HPDE6-E6E7 (cell line): ENCODE measurements at regions not wholly inside any gene's neighbourhood (a gene's known extent, or its start where the extent isn't known, plus 50 kb on each side); places are given as distances from the start of the nearest gene placed in this dataset.
A peak's percentile ranks its signal among the peaks of the same experiment; 100 is the strongest.

ENCODE experiments used
- DNase-seq: peaks from one replicate; pipeline ENCODE4 v3.0.0; 2011; ENCODE audit warnings: missing footprints; ENCODE audit errors: extremely low spot score

DNA sequence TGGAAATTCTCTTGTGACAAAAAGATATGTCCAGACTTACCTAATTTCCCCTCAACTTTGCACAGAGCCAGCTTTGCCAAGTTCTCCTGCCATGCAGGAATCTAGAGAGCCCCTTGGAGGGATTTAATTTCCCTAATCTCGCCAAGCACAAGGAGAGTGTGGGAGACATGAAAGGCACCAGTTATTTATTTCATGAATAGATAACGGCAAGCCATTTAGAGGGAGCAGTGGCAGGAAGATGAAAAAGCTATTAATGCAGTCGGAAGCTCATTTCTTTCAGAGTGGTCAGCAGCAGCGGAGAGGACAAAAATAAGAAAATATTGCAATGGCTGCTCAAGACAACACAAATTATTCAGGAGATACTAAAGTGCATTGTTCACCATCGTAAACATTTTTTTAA is 150.9 kb upstream of the WSCD2 start:
- DNase-seq = no peak

DNA sequence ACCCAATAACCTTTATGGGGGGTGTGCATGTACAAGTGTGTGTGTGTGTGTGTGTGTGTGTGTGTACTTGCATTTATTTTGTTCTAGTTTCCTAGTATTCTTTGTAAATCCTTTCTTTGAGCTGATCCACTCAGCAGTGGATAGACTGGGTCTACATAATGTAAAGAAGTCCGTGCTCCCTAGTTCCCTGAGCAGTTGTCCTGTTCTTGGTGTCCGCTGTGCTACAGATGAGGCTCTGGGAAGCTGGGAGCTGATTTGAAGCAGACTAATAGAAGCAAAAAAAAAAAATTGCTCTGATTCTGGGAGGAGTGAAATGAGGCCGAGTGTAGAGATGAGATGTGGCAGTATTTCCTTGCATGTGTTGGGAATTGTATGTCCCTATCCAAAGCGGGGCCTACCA is 150.4 kb upstream of the WSCD2 start:
- no peak for DNase-seq

DNA sequence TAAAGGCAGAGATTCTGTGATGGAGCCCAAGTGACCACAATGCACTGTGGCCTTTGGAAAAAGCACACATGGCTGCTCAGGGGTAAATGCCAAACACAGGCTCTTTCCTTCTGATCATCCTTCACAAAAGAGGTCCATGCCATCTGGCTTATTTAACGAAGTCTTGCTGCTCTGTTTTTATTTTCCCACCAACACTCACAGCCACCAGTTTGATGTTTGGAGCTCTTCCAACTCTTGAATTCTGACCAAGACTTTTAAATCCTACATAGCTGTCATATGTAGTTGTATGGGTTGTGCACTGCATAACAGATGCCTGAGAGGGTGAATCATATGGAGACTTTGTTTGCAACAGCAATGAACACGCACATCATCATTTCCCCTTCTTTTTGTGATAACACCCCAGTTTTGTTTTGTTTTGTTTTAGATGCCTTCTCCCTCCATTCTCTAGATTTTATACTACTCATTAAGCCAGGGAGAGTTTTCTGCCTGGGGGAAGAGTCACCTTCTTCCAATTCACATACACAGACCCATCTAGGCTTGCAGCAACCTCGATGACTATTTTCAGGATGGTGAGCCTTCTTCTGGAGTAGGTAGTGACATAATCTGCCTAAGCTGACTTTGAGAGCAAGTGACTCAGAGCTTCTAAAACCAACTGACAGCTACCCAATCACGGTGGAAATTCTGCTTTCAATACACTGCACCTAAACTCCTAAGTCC is 145.2 kb upstream of the WSCD2 start:
- DNase-seq = no peak

DNA sequence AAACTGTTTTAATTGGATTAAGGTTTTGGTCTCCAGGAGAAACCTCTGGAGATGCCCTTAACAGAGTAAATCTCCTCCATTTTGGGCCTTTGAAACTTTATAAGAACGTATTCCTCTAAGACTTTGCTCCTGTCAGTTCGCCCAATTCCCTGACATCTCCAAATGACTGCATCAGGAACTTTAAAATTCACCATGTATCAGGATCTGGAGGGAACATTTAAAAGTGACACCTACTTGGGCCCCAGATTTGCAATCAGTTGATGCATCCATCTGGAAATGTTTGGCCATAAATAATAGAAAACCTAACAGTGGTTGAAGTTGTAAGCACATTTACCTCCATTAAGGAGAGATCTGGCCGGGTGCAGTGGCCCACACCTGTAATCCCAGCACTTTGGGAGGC is 144.1 kb upstream of the WSCD2 start:
- no peak for DNase-seq

DNA sequence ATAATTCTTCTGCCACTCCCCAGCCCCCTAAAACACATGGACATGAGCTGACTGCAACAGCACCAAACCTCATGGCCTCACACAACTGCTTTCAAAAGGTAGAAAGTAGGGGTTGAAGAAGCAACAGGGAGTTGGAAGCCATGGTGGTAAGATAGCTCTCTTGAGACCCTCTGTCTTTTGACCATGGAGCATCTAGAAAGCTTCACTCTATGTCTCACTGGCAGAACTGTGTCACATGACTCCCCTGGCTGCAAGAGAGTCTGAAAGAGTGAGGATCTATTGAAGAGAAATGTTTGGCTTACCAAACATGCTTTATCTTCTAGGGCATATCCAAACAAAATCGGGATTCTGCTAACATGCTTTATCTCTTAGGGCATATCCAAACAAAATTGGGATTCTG is 142.9 kb upstream of the WSCD2 start:
- DNase-seq = no peak

DNA sequence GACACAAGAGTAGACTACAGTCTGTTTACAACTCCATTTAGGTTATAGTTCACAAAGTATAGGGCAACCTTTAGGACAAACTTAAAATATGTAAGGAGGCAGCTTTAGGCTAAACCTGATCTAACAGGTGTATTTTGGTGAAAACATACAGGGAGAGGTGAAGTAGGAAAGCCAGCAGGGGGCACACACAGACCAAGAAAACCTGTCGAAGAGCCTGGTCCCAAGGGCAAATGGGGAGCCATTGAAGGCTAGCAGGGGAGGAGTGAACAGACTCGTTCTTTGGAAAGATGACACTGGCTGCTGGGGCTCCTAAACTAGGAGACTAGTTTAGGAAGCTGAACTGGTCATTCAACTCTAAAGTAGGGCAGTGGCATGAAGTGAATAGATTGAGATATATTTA is 138.8 kb upstream of the WSCD2 start:
- no peak for DNase-seq

DNA sequence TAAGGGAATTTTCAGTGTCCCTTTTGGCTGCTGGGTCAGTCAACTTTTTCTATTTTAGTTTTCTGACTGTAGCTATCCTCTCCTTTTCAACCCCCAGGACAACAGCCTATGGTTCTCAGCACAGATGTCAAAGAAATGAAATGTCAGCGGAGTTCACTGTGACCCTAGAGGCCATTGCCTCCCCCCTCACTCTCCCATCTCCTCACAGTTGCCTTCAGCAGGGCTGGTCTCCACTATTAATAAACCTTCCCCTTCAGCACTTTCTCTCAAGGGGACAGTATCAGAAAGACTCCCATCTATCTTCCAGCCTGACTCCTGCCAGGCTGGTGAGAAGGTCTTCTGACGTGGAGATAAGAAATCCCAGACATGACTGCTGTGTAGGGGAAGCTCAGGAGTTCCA is 137.1 kb upstream of the WSCD2 start:
- no peak for DNase-seq

DNA sequence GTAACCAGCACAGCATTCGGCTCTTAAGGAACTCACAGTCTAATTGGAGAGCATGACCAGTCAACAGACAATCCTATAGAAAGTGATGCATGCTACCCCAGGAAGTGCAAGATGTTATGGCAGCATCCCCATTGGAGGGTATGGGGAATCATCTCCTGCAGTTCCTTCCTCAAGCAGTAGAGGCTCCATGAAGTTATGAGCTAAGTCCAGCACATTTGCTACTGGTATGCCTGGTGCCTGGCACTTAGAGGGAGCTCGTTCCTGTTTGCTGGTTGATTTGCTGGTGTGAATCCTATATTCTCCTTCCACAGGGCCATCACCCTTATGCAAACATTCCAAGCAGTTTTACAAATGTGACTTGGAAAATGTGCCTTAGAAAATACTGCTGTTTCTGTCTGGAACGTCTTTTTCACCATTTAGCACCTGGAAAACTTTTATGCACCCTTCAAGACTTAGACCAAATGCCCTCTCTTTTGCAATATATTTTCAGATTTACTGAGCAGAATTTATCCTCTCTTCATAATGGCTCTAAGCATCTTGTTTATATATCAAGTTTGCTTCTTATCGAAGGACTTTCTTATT is 136.1 kb upstream of the WSCD2 start:
- DNase-seq = peak; percentile 12

DNA sequence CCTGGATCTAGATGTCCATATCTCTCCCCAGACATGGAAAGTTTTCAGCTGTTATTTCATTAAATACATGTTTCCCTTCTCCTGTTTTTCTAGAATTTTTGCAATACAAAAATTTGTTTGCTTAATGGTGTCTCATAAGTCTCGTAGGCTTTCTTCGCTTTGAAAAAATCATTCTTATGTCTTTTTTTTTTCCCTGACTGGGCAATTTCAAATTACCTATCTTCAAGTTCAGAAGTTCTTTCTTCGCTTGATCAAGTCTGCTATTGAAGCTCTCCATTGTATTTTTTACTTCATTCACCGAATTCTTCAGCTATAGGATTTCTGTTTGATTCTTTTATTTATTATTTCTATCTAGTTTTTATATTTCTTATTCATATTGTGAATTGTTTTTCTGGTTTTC is 130.2 kb upstream of the WSCD2 start:
- DNase-seq = no peak

DNA sequence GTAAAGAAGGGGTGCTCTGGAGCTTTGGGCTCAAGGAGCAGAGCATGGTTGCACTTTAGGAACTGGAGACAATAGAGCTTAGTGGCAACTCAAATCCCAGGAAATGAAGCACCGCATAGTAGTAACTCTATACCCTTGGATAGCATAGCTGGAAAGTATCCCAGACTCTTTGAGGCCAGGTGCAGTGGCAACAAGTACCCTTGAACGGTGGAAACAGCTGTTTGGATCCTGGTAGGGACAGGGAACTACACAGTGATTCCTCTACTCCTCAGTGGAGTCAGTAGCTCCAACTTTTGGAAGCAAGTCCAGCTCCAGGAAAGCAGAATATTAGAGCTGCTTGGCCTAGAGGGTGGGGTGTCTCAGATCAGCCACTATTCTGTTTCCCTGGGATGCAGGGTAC is 129.0 kb upstream of the WSCD2 start:
- DNase-seq = no peak

DNA sequence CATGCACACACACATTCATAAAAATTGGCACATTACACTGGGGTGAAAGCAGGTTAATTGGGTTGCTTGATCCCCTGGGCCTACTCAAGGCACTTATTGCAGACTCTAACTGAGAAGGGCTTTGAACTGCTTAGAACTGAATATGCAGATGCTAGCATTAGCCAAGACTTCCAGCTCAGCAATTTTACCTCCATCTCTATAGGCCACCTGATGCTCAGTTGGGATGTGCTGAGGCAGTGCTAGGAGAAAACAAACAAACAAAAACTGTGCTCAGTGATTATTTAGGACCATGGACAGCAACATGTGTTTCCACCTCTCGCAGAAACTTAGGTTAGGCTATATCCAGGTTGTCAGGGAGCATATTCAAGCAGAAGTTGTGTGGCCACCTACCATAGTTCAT is 124.8 kb upstream of the WSCD2 start:
- no peak for DNase-seq

DNA sequence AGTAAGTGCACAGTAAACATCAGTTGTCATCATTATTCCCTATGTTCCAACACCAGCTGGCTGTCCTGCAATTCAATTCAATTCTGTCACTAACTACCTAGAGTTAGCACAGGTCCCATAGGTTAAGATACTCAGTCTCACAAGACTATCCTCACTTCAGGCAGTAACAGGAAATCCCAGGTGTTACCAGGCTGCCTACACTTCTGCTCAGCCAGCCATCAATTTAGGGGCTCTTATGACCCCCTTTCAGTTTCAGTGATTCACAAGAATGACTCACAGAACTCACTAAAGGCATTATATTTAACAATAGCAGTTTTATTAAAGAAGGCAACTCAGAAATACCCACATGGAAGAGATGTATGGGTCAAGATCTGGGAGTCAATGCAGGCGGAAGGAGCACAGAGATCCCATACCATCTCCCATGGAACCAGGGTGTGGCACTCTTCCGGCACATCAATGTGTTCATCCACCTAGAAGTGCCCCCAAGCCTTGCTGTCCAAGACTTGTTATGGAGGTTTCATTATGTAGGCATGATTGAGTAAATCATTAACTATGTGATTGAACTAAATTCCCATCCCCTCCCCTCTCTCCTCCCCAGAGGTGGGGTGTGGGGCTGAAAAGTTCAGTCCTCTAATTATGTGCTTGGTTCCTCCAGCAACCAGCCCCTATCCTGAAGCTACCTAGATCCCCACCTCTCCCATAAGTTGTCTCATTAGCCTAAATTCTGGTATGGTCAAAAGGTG is 120.8 kb upstream of the WSCD2 start:
- no peak for DNase-seq

DNA sequence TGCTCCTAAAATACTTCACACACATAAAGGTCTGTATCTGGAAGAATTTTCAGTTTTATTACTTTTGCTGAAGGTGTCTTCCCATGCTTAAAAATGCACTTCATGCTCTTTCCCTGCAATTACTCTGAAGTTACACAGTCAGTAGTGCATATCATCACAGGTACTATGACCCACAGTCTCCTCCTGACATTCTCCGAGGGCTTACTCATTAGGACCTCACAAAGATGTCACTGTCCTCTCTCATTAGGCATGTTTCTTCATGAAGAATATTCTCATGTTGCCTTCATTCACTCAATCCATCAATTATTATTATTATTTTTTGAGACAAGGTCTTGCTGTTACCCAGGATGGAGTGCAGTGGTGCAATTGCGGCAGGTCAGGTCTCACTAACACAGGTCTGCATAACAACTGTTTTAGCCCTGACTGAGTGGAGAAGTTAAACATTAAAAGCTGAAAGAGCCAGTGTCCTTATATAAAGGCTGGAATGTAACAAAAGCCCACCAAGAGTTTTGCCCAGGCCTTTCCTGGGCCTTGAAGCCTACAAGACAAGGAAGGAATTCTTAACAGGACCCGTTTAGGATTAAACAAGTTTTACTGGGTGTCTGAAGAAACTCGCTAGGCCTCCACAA is 119.5 kb upstream of the WSCD2 start:
- DNase-seq = no peak

DNA sequence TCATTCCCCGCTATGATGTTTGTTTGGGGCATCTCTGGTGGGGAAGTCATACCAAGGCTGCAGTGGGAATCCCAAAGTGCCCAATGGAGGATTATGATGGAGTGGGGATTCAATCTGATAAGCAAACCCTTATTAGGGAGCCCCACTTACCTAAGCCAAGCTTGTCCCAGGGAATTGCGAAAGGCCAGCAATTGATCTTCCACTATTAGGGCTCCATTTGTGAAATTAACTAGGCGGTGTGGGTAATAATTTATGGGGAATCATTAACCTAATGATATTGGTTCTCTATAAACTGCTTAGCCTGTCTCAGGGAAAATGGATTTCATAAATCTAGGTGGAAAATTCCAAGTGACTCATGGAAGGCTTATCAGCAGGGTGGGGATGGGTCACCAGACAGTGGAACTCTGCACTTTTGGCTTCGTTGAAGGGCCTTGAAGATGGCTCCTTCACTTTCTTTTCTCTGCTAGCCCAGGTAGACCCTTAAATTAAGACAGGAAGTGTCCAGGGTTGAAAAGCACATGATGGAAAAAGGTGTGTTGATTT is 113.0 kb upstream of the WSCD2 start:
- DNase-seq = no peak

DNA sequence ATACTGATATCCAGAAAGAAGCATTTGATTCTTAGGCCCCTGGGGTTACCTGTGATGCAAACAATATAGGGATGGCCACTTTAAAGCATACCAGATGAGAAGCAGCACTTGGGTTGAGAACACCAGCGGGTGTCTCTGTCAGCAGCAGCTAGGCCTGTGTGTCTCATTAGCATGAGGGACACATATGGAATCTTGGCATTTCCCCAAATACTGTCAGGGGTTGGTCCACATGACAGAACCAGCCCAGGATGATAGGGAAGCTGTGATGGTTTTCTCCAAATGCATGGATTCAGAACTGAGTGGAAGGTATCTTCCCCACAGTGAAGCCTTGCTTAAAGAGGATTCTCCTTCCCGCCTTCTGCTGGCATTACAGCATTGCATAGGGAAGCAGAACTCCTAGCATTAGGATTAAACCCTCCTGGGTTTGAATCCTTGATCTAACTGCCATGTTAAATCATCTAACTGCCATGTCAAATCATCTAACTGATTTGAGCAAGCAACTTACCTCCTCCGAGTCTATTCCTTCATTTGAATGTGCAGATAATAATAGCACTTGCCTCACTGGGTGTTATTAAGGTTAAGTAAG is 111.5 kb upstream of the WSCD2 start:
- no peak for DNase-seq

DNA sequence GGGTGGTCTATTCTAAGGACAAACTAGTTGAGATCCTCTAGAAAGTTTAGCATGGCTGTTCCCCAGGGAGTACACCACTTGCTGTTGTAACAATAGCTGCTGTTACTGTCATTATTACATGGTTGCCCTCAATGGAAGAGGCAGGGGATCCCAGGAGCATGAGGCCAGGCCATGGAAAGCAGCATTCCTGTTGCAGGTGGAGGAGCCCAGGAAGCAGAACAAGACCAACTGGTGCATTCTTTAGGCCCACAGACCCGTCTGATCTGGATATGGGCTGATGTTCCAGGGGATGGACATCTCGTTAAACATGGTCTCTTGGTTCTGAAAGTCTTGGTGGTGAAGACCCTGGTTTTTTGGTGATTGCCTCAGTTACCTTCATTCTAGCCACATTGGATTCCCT is 109.2 kb upstream of the WSCD2 start:
- DNase-seq = no peak

DNA sequence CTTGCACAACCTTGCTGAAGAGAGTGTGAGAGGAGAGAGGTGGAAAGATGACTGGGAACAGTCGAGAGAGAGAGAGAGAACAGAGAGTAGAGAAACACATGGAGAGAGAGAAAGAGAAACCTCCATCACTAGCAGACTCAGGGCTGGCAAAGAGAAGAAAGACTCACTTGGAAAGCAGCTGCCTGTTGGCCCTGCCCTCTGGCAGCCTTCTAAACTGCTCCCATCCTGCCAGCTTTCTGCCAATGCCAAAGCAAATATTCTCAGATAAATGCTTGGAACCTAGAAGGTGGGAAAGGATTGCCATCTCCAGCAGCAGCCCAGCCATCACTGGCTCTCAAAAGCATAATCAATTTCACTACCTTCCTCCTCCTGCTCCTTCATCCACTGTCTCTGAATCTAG is 107.9 kb upstream of the WSCD2 start:
- no peak for DNase-seq

DNA sequence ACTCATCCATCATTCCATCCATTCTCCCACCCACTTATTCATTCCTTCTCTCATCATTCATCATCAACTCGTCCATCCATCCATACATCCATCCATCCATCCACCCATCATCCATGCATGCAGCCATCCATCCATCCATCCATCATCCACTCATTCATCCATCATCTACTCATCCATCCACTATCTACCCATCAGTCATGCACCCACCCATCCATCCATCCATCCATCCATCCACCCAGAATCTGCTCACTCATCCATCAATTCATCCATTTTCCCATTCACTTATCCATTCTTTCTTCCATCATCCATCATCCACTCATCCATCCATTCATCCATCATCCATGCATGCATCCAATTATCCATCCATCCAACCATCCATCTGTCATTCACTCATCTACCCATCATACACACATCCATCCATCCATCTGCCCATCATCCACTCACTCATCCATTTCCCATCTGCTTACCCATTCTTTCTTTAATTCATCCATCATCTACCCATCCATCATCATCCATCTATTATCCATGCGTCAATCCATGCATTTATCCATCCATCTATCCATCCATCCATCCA is 107.1 kb upstream of the WSCD2 start:
- DNase-seq = no peak

DNA sequence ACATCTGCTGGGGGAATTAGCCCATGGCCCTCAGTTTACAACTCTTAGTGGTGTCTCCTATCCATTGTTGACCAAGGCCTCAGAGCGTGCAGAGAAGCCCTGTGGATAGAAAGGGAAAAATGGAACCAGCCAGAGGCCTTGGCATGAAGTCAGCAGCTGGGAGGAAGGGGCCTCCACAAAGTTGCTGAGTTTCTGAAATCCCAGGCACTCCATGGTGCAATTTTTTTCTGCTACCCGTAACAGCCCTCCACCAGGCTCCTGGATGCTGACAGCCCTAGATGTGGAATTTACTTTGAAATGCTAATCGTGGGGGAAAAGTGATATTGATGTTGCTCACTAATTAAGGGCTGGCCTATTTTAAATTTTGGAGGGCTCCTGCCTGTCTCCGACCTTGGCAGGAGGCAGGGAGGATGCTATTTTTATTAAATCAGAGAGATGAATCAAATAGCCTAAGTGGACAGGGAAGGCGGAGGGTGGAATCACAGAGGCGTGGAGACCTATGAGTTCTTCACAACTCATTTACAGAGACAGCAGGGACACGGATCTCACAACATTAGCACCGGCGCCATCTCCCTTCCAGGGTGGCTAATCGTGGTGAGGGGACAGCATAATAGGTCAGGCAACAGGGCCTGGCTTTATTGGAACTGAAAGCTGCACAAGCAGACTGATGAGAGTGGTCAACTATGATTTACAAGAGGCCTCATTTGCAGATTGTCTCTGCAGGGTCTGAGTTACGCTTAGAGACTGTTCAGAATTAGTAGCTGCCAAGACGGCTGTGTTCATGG is 99.8 kb upstream of the WSCD2 start:
- DNase-seq = no peak

DNA sequence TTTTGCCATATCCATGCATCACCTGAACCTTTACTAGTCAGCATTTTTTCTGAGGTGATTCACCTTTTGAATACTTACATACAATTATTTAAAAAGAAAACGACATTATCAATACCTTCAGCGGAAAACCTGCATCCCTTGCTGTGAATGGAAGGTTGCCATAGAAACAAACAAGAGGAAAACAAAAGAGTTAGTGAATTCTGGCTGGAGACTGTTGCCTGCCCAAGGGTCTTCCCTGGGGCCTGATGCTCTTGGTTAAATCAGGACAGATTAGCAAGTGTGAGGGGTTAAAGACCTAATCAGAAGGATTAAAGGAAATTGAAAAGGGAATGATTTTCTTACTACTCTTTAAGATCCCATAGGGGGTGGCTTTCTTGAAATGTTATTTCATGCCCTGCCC is 96.0 kb upstream of the WSCD2 start:
- no peak for DNase-seq

DNA sequence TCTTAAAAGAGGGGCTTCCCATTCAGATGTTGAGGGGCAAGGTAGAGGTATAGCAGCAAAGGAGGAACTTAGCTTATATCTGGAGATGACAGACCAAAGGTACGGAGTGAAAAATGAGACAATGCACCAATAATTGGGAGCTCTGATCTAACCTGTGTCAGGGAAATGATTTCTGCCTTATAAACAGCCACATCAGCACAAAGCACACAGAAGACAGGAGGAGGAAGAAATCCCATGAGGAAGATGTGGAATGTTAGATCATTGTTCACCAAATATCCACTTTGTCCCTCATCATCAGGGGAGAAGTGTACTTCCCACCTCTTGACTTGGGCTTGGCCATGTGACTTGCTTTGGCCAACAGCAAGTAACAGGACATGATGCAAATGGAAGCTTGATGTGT is 93.7 kb upstream of the WSCD2 start:
- DNase-seq = no peak
